ENCODE measurements at regions not wholly inside any gene's neighbourhood (a gene's known extent, or its start where the extent isn't known, plus 50 kb on each side); places are given as distances from the start of the nearest gene placed in this dataset.

DNA sequence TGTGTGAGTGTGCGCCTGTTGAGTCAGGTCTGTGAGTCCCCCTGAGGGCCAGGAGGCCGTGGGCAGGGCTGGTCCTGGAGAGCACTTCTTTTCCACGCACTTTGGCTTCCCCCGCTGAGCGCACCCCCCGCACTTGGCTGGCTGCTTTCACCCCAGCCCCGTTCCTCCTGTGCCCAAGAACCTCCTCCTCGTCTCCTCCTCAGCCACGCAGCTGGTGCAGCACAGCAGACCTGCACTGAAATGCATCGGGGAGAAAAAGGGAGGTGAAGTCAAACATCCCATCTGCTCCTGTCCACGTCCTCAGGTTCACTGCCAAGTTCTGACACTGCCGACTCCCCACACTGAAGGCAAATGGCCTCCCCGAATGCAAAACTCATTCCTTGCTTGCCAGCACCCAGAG, 362.7 kb upstream of the SFSWAP start (continued):
- TF ChIP-seq, protein P1, sequence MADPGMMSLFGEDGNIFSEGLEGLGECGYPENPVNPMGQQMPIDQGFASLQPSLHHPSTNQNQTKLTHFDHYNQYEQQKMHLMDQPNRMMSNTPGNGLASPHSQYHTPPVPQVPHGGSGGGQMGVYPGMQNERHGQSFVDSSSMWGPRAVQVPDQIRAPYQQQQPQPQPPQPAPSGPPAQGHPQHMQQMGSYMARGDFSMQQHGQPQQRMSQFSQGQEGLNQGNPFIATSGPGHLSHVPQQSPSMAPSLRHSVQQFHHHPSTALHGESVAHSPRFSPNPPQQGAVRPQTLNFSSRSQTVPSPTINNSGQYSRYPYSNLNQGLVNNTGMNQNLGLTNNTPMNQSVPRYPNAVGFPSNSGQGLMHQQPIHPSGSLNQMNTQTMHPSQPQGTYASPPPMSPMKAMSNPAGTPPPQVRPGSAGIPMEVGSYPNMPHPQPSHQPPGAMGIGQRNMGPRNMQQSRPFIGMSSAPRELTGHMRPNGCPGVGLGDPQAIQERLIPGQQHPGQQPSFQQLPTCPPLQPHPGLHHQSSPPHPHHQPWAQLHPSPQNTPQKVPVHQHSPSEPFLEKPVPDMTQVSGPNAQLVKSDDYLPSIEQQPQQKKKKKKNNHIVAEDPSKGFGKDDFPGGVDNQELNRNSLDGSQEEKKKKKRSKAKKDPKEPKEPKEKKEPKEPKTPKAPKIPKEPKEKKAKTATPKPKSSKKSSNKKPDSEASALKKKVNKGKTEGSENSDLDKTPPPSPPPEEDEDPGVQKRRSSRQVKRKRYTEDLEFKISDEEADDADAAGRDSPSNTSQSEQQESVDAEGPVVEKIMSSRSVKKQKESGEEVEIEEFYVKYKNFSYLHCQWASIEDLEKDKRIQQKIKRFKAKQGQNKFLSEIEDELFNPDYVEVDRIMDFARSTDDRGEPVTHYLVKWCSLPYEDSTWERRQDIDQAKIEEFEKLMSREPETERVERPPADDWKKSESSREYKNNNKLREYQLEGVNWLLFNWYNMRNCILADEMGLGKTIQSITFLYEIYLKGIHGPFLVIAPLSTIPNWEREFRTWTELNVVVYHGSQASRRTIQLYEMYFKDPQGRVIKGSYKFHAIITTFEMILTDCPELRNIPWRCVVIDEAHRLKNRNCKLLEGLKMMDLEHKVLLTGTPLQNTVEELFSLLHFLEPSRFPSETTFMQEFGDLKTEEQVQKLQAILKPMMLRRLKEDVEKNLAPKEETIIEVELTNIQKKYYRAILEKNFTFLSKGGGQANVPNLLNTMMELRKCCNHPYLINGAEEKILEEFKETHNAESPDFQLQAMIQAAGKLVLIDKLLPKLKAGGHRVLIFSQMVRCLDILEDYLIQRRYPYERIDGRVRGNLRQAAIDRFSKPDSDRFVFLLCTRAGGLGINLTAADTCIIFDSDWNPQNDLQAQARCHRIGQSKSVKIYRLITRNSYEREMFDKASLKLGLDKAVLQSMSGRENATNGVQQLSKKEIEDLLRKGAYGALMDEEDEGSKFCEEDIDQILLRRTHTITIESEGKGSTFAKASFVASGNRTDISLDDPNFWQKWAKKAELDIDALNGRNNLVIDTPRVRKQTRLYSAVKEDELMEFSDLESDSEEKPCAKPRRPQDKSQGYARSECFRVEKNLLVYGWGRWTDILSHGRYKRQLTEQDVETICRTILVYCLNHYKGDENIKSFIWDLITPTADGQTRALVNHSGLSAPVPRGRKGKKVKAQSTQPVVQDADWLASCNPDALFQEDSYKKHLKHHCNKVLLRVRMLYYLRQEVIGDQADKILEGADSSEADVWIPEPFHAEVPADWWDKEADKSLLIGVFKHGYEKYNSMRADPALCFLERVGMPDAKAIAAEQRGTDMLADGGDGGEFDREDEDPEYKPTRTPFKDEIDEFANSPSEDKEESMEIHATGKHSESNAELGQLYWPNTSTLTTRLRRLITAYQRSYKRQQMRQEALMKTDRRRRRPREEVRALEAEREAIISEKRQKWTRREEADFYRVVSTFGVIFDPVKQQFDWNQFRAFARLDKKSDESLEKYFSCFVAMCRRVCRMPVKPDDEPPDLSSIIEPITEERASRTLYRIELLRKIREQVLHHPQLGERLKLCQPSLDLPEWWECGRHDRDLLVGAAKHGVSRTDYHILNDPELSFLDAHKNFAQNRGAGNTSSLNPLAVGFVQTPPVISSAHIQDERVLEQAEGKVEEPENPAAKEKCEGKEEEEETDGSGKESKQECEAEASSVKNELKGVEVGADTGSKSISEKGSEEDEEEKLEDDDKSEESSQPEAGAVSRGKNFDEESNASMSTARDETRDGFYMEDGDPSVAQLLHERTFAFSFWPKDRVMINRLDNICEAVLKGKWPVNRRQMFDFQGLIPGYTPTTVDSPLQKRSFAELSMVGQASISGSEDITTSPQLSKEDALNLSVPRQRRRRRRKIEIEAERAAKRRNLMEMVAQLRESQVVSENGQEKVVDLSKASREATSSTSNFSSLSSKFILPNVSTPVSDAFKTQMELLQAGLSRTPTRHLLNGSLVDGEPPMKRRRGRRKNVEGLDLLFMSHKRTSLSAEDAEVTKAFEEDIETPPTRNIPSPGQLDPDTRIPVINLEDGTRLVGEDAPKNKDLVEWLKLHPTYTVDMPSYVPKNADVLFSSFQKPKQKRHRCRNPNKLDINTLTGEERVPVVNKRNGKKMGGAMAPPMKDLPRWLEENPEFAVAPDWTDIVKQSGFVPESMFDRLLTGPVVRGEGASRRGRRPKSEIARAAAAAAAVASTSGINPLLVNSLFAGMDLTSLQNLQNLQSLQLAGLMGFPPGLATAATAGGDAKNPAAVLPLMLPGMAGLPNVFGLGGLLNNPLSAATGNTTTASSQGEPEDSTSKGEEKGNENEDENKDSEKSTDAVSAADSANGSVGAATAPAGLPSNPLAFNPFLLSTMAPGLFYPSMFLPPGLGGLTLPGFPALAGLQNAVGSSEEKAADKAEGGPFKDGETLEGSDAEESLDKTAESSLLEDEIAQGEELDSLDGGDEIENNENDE (IDR thresholded peaks at IDR 0.05; ENCODE audit: insufficient replicate concordance, low read length) = no peak
- no peak for TF ChIP-seq CBX8 (IDR thresholded peaks at IDR 0.05; ENCODE audit: borderline replicate concordance, low read depth, low read length)
- TF ChIP-seq BRCA1 (IDR thresholded peaks at IDR 0.05; ENCODE audit: low read depth, low read length) = no peak
- TF ChIP-seq EZH2 (IDR thresholded peaks at IDR 0.05; ENCODE audit: low read depth, low read length, severe bottlenecking) = no peak
- TF ChIP-seq GABPA (IDR thresholded peaks at IDR 0.05; ENCODE audit: borderline replicate concordance, insufficient read depth, low read length) = no peak
- no peak for TF ChIP-seq CHD1 (IDR thresholded peaks at IDR 0.05; ENCODE audit: low read depth, low read length)
- TF ChIP-seq POLR2AphosphoS5 (IDR thresholded peaks at IDR 0.05; ENCODE audit: low read depth, low read length) = no peak
- TF ChIP-seq POLR2A (IDR thresholded peaks at IDR 0.05; ENCODE audit: control extremely low read depth in 1 of 2, low read depth in 2 of 2, low read length in 2 of 2) = no peak
- no peak for TF ChIP-seq EGR1 (IDR thresholded peaks at IDR 0.05; ENCODE audit: borderline replicate concordance, low read depth, low read length)
- no peak for TF ChIP-seq NRF1 (IDR thresholded peaks at IDR 0.05; ENCODE audit: low read depth, low read length)
- no peak for TF ChIP-seq SUZ12 (IDR thresholded peaks at IDR 0.05; ENCODE audit: low read length)
- no peak for TF ChIP-seq SAP30 (IDR thresholded peaks at IDR 0.05; ENCODE audit: insufficient read depth, insufficient replicate concordance, low read length)
- no peak for TF ChIP-seq TCF12 (IDR thresholded peaks at IDR 0.05; ENCODE audit: low read depth, low read length)

Data from H1 (cell line).